Activated CD8-positive, alpha-beta memory T cell treated with anti-CD3 and anti-CD28 coated beads, Interleukin-2, amount 10 ng/mL, durations not matched to agents 7 days and 5 days (primary cell): ENCODE measurements at regions not wholly inside any gene's neighbourhood (a gene's known extent, or its start where the extent isn't known, plus 50 kb on each side); places are given as distances from the start of the nearest gene placed in this dataset.

Experiments used
- ATAC-seq: fragments of 150-1000 bp; cut with Tn5 transposase; one replicate; pipeline ENCODE4 v1.10.0; 2021; ENCODE audit warnings: moderate library complexity
- CTCF ChIA-PET: fragments of 350-600 bp; sonication (Branson Sonifier 250); formaldehyde crosslinking; loops from one replicate; lab custom pipeline; 2021; ENCODE audit warnings: antibody characterized with exemption; lab: Charles Lee
- DNase-seq: peaks from one replicate; pipeline ENCODE4 v3.0.0-alpha.2; 2020
- H3K27ac Mint-ChIP-seq: one replicate; pipeline ENCODE4 v1.8.0; 2021; ENCODE audit warnings: mild to moderate bottlenecking, mixed read lengths
- H3K27me3 Mint-ChIP-seq: one replicate; pipeline ENCODE4 v1.8.0; 2021; ENCODE audit warnings: mixed read lengths
- H3K36me3 Mint-ChIP-seq: one replicate; pipeline ENCODE4 v1.8.0; 2021; ENCODE audit warnings: mild to moderate bottlenecking, mixed read lengths
- H3K4me1 Mint-ChIP-seq: one replicate; pipeline ENCODE4 v1.8.0; 2021; ENCODE audit warnings: mixed read lengths
- H3K4me3 Mint-ChIP-seq: one replicate; pipeline ENCODE4 v1.8.0; 2021; ENCODE audit warnings: mild to moderate bottlenecking, moderate library complexity, mixed read lengths
- H3K9me3 Mint-ChIP-seq: one replicate; pipeline ENCODE4 v1.8.0; 2022; ENCODE audit warnings: low read depth, mixed read lengths

DNA sequence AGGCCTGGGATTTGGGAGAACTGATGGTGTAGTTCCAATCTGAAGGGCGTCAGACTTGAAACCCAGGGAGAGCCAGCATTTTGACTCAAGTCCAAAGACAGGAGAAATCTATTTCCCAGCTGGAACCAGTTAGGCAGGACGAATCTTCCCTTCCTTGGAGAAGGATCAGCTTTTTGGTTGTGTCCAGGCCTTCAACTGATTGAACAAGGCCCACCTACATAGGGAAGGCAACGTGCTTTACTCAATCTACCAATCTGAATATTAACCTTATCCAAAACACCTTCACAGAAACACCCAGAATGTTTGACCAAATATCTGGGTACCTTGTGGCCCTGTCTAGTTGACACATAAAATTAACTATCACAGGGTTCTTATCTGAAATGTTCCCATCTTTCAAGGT lies 221.9 kb upstream of the DLGAP1 start:
- no peak overlapping the region for H3K27ac Mint-ChIP-seq
- ATAC-seq (no peak), DNase-seq (no peak)
- no peaks in the 10 kb centered on the region for H3K36me3 Mint-ChIP-seq
- no peaks in the 10 kb centered on the region for H3K27me3 Mint-ChIP-seq
- H3K9me3 Mint-ChIP-seq, result peaks cover 8% of the 10 kb centered on the region
- no peak overlapping the region for H3K4me3 Mint-ChIP-seq
- no peaks in the 10 kb centered on the region for H3K4me1 Mint-ChIP-seq
- CTCF ChIA-PET, result no interaction called here

DNA sequence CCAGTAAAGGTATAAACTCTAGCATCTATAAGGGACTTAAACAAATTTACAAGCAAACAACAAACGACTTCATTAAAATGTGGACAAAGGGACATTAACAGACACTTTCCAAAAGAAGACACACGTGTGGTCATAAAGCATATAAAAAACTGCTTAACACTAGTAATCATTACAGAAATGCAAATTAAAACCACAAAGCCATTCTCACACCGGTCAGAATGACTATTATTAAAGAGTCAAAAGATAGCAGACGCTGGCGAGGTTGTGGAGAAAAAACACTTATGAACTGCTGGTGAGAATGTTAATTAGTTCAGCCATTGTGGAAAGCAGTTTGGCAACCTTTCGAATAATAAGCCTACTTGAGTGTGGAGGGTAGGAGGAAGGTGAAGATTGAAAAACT lies 217.1 kb upstream of the DLGAP1 start:
- DNase-seq (no peak), ATAC-seq (no peak)
- H3K9me3 Mint-ChIP-seq, result peaks cover 19% of the 10 kb centered on the region
- no peak overlapping the region for H3K4me3 Mint-ChIP-seq
- H3K27me3 Mint-ChIP-seq, result no peaks in the 10 kb centered on the region
- H3K4me1 Mint-ChIP-seq, result no peaks in the 10 kb centered on the region
- no peak overlapping the region for H3K27ac Mint-ChIP-seq
- CTCF ChIA-PET, result no interaction called here
- no peaks in the 10 kb centered on the region for H3K36me3 Mint-ChIP-seq

DNA sequence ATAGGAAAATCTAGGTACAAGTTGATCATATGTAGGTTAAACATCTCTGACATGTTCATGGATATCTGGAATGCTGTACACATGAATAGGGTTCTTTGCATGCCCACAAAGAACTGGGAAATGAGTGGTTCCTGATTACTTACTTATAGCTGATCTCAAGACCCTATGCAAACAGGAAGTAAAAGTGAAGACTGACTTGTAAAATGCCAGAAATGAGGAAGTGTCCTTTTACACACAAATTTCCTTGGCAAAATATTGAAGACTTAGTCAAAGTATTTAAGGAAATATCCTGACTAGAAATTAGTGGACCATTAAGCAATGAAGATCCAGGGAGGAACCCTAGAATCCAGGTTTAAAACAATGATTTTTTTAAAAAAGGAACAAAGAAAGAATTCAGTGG lies 203.7 kb upstream of the DLGAP1 start:
- H3K9me3 Mint-ChIP-seq, result peaks cover 14% of the 10 kb centered on the region
- no peak overlapping the region for H3K4me3 Mint-ChIP-seq
- no peaks in the 10 kb centered on the region for H3K27me3 Mint-ChIP-seq
- H3K36me3 Mint-ChIP-seq, result no peaks in the 10 kb centered on the region
- H3K4me1 Mint-ChIP-seq, result no peaks in the 10 kb centered on the region
- CTCF ChIA-PET, result no interaction called here
- DNase-seq (no peak), ATAC-seq (no peak)
- no peak overlapping the region for H3K27ac Mint-ChIP-seq

DNA sequence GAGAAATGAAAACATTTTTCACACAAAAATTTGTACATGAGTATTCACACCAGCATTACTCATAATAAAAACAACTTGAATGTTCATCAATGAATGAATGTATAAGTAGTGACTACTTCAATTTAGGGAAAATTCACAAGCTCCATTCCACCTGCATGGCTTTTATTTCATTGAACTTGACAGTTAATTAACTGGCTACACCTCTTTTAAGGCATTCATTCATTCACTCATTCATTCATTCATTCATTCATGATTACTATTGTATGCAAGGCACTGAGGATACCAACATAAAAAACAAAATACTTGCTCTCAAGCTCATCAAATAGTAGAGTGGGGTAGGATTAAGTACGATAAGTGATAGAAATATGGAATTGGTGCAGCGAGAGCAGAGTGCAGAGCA lies 198.3 kb upstream of the DLGAP1 start:
- Mint-ChIP-seq H3K36me3 (no peaks in the 10 kb centered on the region), H3K27ac (no peak overlapping the region), H3K4me1 (no peaks in the 10 kb centered on the region), H3K27me3 (no peaks in the 10 kb centered on the region), H3K9me3 (peaks cover 4% of the 10 kb centered on the region), H3K4me3 (no peak overlapping the region)
- DNase-seq (no peak), ATAC-seq (no peak)
- CTCF ChIA-PET, result no interaction called here

DNA sequence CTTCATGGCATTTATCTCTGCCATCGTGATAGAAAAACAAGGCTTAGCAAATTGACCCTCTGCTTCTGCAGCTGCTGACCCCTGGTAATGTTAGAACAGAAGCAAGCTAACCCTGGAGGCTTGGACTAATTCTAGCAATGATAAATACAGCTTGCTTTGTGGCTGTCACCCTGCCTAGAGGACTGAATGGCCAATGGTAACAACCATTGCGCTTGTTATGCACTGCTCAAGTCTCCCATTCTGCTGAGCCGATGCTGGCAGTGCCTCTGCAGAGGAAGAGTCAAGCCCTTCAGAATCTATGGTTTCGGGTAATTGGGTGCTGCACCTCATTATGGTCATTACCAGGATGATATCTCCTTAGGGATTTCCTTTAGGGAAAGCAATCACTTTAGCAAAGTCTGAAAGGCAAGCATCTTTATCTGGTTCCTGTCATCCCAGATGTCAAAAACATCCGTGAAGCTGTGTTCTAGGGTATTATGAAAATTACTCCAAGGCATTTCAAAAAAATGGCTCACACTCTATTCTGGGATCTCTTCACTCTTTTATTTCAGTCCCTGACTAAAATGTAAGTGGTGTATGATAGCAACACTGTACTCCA lies 186.8 kb upstream of the DLGAP1 start:
- Mint-ChIP-seq H3K4me3 (no peak overlapping the region), H3K36me3 (no peaks in the 10 kb centered on the region)
- CTCF ChIA-PET, result no interaction called here

DNA sequence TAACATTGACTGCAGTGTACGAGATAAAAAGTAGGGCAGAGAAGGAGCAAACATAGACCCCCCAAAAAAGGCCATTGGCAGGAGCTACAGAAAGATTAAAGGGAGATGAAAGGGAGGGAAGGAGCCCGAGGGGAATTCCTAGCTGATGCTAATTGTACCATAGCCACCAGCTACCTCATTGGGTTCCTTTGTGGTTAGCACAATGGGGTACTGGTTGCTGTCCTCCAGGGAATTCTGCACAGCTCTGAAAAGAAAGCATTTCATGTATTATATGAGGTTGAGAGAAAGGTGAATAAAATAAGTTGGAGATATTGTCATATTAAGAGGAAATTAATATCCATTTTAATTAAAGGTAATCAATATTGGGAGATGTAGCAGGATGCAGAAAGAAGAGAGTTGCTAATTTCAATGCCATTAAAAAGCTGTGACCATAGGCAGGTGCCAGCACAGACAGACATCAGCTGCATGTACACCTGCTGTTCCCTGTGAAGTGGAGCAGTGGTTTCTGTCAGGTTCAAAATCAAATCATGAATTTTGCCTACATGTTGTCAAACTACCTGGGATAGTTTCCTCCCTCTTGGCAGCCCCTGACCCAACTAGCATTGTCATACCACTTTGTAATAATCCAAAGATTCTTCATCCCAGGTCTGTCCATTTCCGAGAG lies 185.4 kb upstream of the DLGAP1 start:
- Mint-ChIP-seq H3K9me3 (peaks cover 9% of the 10 kb centered on the region), H3K36me3 (no peaks in the 10 kb centered on the region), H3K27me3 (no peaks in the 10 kb centered on the region), H3K4me3 (no peak overlapping the region), H3K27ac (no peak overlapping the region), H3K4me1 (no peaks in the 10 kb centered on the region)
- no peak for DNase-seq
- ATAC-seq, result no peak
- CTCF ChIA-PET, result no interaction called here

More for the DNA sequence above, 186.8 kb upstream of the DLGAP1 start:
- no peaks in the 10 kb centered on the region for H3K27me3 Mint-ChIP-seq
- H3K9me3 Mint-ChIP-seq, result peaks cover 10% of the 10 kb centered on the region
- DNase-seq, result no peak
- no peak for ATAC-seq
- no peaks in the 10 kb centered on the region for H3K4me1 Mint-ChIP-seq
- H3K27ac Mint-ChIP-seq, result no peak overlapping the region

DNA sequence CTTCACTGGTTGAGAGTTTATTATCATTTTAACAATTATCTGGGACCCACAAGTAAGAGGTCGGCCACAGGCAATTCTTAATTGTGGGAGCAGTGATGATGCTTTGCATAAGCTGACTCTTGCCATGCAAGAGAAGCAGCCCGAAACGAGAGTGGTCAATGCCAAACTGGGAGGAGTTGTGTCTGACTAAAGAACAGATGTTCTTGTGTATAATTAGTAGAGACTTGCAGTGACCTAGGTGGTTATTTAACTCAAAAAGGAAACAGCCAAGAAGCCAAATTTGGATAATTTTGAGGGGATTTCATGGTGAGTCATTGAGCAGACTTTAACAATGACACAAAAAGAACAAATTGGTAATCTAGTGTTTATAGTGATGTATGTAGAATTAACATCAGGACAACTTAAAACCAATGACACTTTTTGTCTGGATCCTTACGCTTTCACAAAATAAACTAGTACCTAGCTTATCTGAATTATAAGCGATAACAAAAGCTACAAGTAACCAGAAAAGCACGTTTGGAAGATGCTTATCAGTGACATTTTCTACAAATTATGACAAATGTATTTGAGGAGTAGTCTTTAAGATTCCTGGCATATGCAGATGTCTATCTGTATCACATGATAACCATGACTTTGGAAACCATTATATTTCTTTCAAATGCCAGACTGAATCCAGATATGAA lies 184.7 kb upstream of the DLGAP1 start:
- ATAC-seq (no peak), DNase-seq (no peak)
- H3K36me3 Mint-ChIP-seq, result no peaks in the 10 kb centered on the region
- CTCF ChIA-PET, result no interaction called here
- H3K4me1 Mint-ChIP-seq, result no peaks in the 10 kb centered on the region
- H3K27ac Mint-ChIP-seq, result no peak overlapping the region
- no peaks in the 10 kb centered on the region for H3K27me3 Mint-ChIP-seq
- peaks cover 11% of the 10 kb centered on the region for H3K9me3 Mint-ChIP-seq
- H3K4me3 Mint-ChIP-seq, result no peak overlapping the region

DNA sequence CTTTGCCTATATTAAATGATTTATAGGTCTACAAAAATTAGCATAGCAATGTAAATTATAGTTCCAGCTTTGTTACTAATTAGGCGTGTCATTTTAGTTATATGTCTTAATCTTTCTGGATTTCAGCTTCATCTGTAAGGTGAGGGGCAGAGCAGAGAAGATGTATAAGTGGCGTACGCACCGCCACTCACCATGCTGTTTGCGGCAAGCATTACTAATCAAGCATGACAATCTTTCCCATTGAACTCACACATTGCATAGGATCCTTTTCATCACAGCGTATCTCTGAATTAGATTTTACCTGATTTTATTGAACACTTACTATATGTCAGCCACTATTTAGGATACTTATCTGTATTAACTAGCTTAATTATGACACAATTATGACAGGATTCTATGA lies 183.6 kb upstream of the DLGAP1 start:
- no peak overlapping the region for H3K4me3 Mint-ChIP-seq
- no peaks in the 10 kb centered on the region for H3K4me1 Mint-ChIP-seq
- no peaks in the 10 kb centered on the region for H3K36me3 Mint-ChIP-seq

DNA sequence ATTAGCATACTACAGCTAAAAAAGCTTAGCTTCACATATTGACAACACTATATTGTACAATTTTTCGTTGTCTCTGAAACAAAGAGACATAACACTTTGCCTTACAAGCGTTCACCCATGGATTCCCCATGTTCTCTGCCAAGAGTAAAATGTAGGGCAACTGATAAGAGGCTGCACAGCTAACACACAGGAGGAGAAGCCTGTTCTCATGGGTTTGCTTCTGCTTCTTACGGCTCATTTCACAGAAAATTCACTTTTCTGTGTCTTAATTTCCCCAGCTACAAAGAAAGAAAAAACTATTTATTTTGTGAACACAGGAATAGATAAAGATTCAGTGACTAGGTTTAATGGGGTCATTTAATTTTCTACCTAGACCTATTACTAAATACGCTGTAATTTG lies 182.8 kb upstream of the DLGAP1 start:
- Mint-ChIP-seq H3K36me3 (no peaks in the 10 kb centered on the region), H3K27me3 (no peaks in the 10 kb centered on the region), H3K4me3 (no peak overlapping the region), H3K9me3 (peaks cover 12% of the 10 kb centered on the region), H3K4me1 (no peaks in the 10 kb centered on the region), H3K27ac (no peak overlapping the region)
- ATAC-seq (no peak), DNase-seq (no peak)
- CTCF ChIA-PET, result no interaction called here

More for the DNA sequence above, 183.6 kb upstream of the DLGAP1 start:
- Mint-ChIP-seq H3K9me3 (peaks cover 12% of the 10 kb centered on the region), H3K27me3 (no peaks in the 10 kb centered on the region), H3K27ac (no peak overlapping the region)
- CTCF ChIA-PET, result no interaction called here
- DNase-seq, result no peak
- ATAC-seq, result no peak

DNA sequence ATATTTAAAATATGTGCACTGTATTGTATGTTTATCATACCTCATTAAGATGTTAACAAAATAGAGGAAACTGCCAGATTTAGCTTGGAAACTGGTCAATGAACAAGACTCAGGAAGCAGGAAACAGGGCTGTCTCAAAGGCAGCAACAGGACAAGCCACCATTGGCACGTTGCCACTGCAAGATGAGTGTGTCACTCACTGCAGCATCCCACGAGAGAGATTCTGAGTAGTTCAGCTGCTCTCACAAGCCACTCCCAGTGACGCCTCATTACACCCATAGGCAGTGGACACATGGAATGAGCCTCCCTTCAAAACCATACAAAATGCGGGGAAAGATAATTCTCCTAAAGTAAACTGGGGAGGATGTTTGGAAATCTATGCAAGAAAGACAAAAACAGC lies 181.9 kb upstream of the DLGAP1 start:
- no peak for ATAC-seq
- H3K4me1 Mint-ChIP-seq, result no peaks in the 10 kb centered on the region
- CTCF ChIA-PET, result no interaction called here
- DNase-seq, result no peak
- H3K27ac Mint-ChIP-seq, result no peak overlapping the region
- H3K4me3 Mint-ChIP-seq, result no peak overlapping the region
- no peaks in the 10 kb centered on the region for H3K36me3 Mint-ChIP-seq
- H3K9me3 Mint-ChIP-seq, result peaks cover 16% of the 10 kb centered on the region
- no peaks in the 10 kb centered on the region for H3K27me3 Mint-ChIP-seq

DNA sequence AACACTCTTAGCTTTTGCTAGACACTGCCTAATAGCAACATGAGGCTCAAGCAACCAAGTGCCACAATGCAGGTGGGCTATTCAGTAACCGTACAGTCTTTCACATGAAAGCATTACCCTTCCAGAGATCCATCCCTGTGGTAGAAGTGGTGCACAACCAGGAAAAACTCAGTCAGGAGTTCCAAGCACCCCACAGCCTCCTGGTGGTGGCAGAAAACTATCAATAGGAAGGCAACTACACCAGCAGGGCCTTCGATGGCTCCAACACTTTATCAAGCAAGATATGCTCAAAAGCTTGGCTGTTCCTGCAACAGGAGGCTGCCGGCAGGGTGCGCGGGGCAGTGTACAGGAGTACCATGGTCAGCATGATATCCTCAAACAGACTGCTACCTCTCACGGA lies 176.1 kb upstream of the DLGAP1 start:
- Mint-ChIP-seq H3K4me3 (no peak overlapping the region), H3K27ac (no peak overlapping the region), H3K4me1 (no peaks in the 10 kb centered on the region), H3K27me3 (no peaks in the 10 kb centered on the region), H3K36me3 (no peaks in the 10 kb centered on the region), H3K9me3 (peaks cover 8% of the 10 kb centered on the region)
- CTCF ChIA-PET, result no interaction called here
- DNase-seq, result no peak
- no peak for ATAC-seq

DNA sequence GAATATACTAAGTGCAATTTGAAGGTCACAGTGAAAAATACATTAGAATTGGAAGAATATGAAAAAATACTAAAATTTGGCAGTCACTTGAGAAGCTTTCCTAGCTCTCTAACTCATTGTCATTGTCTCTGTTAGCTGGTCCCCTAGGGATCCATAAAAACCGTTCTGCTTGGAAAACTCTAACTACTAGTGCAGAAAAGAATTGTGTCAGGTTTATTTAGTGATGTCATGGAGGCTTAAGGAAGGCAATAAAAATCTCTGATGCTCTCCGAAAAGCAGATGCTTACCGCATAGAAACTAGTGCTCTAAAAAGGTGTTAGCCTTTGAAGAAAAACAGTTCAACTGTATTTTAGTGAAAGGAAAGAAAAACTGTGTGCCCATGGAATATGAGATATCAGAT lies 150.1 kb upstream of the DLGAP1 start:
- no peak overlapping the region for H3K27ac Mint-ChIP-seq
- ATAC-seq (no peak), DNase-seq (no peak)
- CTCF ChIA-PET, result no interaction called here
- H3K36me3 Mint-ChIP-seq, result no peaks in the 10 kb centered on the region
- no peak overlapping the region for H3K4me3 Mint-ChIP-seq
- no peaks in the 10 kb centered on the region for H3K27me3 Mint-ChIP-seq
- peaks cover 11% of the 10 kb centered on the region for H3K9me3 Mint-ChIP-seq
- H3K4me1 Mint-ChIP-seq, result no peaks in the 10 kb centered on the region

DNA sequence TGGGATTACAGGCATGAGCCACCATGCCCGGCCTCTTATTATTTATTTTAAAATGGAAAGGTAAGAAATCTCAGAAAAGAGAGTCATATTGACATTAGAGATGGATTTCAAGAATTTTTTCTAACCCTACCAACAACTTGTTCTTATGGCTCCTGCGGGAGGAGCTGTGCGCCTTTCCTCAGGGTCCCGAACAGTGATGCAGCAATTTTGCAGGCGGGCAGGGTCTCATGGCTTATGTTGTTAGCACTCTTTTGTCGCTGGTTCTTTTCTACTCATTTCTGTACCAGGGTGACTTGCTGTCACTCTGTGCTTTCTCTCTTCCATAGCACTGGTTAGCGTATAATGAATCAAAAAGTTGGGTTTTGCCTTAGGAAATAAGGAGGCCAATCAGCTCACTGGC lies 148.8 kb upstream of the DLGAP1 start:
- ATAC-seq, result no peak
- no peak for DNase-seq
- CTCF ChIA-PET, result no interaction called here
- Mint-ChIP-seq H3K4me1 (no peaks in the 10 kb centered on the region), H3K4me3 (no peak overlapping the region), H3K27ac (no peak overlapping the region), H3K9me3 (peaks cover 8% of the 10 kb centered on the region), H3K27me3 (no peaks in the 10 kb centered on the region), H3K36me3 (no peaks in the 10 kb centered on the region)

DNA sequence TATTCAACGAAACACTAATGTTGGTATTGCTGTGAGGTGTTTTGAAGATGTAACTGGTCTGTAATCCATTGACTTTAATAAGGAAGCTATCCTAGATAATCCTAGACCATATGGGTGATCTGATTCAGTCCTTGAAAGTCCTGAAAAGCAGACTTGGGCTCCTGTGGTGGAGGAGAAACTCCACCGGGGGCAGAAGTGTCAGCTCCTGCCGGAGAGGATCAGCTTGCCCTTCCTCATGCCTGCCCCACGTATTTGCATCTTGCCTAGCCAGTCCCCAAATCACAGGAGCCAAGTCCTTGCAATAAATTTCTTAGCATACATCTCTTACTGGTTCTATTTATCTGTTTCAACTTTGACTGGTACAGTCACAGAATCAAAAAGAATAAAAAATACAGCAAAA lies 144.2 kb upstream of the DLGAP1 start:
- no peaks in the 10 kb centered on the region for H3K36me3 Mint-ChIP-seq
- peaks cover 9% of the 10 kb centered on the region for H3K9me3 Mint-ChIP-seq
- no peak overlapping the region for H3K27ac Mint-ChIP-seq
- H3K4me1 Mint-ChIP-seq, result no peaks in the 10 kb centered on the region
- no peak for ATAC-seq
- no peak for DNase-seq
- H3K4me3 Mint-ChIP-seq, result no peak overlapping the region
- no peaks in the 10 kb centered on the region for H3K27me3 Mint-ChIP-seq
- CTCF ChIA-PET, result no interaction called here
